ENCODE measurements at regions not wholly inside any gene's neighbourhood (a gene's known extent, or its start where the extent isn't known, plus 50 kb on each side); places are given as distances from the start of the nearest gene placed in this dataset.

- TF ChIP-seq ZFP30 (CRISPR knock-in tag; IDR thresholded peaks at IDR 0.05) (no peak), ZNF565 (CRISPR knock-in tag; conservative IDR thresholded peaks at IDR 0.05; ENCODE audit: low read depth) (no peak), RARB (CRISPR knock-in tag; IDR thresholded peaks at IDR 0.05) (no peak)
- TF ChIP-seq, protein P1, sequence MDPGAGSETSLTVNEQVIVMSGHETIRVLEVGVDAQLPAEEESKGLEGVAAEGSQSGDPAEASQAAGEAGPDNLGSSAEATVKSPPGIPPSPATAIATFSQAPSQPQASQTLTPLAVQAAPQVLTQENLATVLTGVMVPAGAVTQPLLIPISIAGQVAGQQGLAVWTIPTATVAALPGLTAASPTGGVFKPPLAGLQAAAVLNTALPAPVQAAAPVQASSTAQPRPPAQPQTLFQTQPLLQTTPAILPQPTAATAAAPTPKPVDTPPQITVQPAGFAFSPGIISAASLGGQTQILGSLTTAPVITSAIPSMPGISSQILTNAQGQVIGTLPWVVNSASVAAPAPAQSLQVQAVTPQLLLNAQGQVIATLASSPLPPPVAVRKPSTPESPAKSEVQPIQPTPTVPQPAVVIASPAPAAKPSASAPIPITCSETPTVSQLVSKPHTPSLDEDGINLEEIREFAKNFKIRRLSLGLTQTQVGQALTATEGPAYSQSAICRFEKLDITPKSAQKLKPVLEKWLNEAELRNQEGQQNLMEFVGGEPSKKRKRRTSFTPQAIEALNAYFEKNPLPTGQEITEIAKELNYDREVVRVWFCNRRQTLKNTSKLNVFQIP (CRISPR knock-in tag; IDR thresholded peaks at IDR 0.05; ENCODE audit: borderline replicate concordance, low read depth) = no peak
These were observed 179.8 kb downstream of the OR13H1 start for GRCh38 chrX:131723646-131724045.

Data from SK-N-SH treated with all-trans-retinoic acid at 6 μM for 48 hours (cell line).